GM19438 (cell line): ENCODE measurements at regions not wholly inside any gene's neighbourhood (a gene's known extent, or its start where the extent isn't known, plus 50 kb on each side); places are given as distances from the start of the nearest gene placed in this dataset.

Experiments
- ATAC-seq: cut with Tn5 transposase; IDR thresholded peaks from one replicate; pipeline ENCODE4 v1.9.1; 2021; ENCODE audit warnings: low read depth; ENCODE audit not compliant: unreplicated experiment

GRCh38 chr9:86405086-86405491, 50.9 kb upstream of the TUT7 start:
- no peak for ATAC-seq
